ENCODE measurements at regions not wholly inside any gene's neighbourhood (a gene's known extent, or its start where the extent isn't known, plus 50 kb on each side); places are given as distances from the start of the nearest gene placed in this dataset.

- DNase-seq (ENCODE audit: low read depth in 2 of 2), result no peak
Measured at GRCh38 chr22:49197986-49198704, 629.5 kb downstream of the BRD1 start.

- no peak for DNase-seq (ENCODE audit: low read depth in 2 of 2)
Measured at GRCh38 chr22:49197505-49197904, 630.2 kb downstream of the BRD1 start.

- DNase-seq (ENCODE audit: low read depth in 2 of 2), result no peak
Measured at GRCh38 chr22:49196046-49196511, 631.6 kb downstream of the BRD1 start.

GRCh38 chr22:49195636-49196035 is 632.0 kb downstream of the BRD1 start:
- no peak for DNase-seq (ENCODE audit: low read depth in 2 of 2)

- no peak for DNase-seq (ENCODE audit: low read depth in 2 of 2)
Measured at GRCh38 chr22:49193901-49194465, 633.7 kb downstream of the BRD1 start.

GRCh38 chr22:49193348-49193747 is 634.3 kb downstream of the BRD1 start:
- no peak for DNase-seq (ENCODE audit: low read depth in 2 of 2)

- DNase-seq (ENCODE audit: low read depth in 2 of 2), result no peak
Measured at GRCh38 chr22:49192857-49193250, 634.8 kb downstream of the BRD1 start.

GRCh38 chr22:49192180-49192856 is 635.4 kb downstream of the BRD1 start:
- DNase-seq (ENCODE audit: low read depth in 2 of 2), result no peak

- DNase-seq (ENCODE audit: low read depth in 2 of 2), result no peak
Measured at GRCh38 chr22:49191506-49191980, 636.1 kb downstream of the BRD1 start.

- DNase-seq (ENCODE audit: low read depth in 2 of 2), result no peak
Measured at GRCh38 chr22:49190816-49191505, 636.7 kb downstream of the BRD1 start.

- no peak for DNase-seq (ENCODE audit: low read depth in 2 of 2)
Measured at GRCh38 chr22:49189871-49190270, 637.8 kb downstream of the BRD1 start.

GRCh38 chr22:49188591-49188990 is 639.1 kb downstream of the BRD1 start:
- DNase-seq (ENCODE audit: low read depth in 2 of 2), result no peak

GRCh38 chr22:49188091-49188490 is 639.6 kb downstream of the BRD1 start:
- no peak for DNase-seq (ENCODE audit: low read depth in 2 of 2)

- DNase-seq (ENCODE audit: low read depth in 2 of 2), result no peak
Measured at GRCh38 chr22:49186762-49187161, 640.9 kb downstream of the BRD1 start.

- DNase-seq (ENCODE audit: low read depth in 2 of 2), result no peak
Measured at GRCh38 chr22:49186293-49186692, 641.4 kb downstream of the BRD1 start.

GRCh38 chr22:49185312-49185969 is 642.2 kb downstream of the BRD1 start:
- DNase-seq (ENCODE audit: low read depth in 2 of 2), result no peak

- no peak for DNase-seq (ENCODE audit: low read depth in 2 of 2)
Measured at GRCh38 chr22:49184736-49185135, 642.9 kb downstream of the BRD1 start.

- no peak for DNase-seq (ENCODE audit: low read depth in 2 of 2)
Measured at GRCh38 chr22:49183826-49184216, 643.9 kb downstream of the BRD1 start.

GRCh38 chr22:49183208-49183825 is 644.4 kb downstream of the BRD1 start:
- DNase-seq (ENCODE audit: low read depth in 2 of 2), result no peak

- DNase-seq (ENCODE audit: low read depth in 2 of 2), result no peak
Measured at GRCh38 chr22:49182416-49182815, 645.3 kb downstream of the BRD1 start.

GRCh38 chr22:49181942-49182341 is 645.7 kb downstream of the BRD1 start:
- no peak for DNase-seq (ENCODE audit: low read depth in 2 of 2)
